ENCODE measurements at regions not wholly inside any gene's neighbourhood (a gene's known extent, or its start where the extent isn't known, plus 50 kb on each side); places are given as distances from the start of the nearest gene placed in this dataset.

DNA sequence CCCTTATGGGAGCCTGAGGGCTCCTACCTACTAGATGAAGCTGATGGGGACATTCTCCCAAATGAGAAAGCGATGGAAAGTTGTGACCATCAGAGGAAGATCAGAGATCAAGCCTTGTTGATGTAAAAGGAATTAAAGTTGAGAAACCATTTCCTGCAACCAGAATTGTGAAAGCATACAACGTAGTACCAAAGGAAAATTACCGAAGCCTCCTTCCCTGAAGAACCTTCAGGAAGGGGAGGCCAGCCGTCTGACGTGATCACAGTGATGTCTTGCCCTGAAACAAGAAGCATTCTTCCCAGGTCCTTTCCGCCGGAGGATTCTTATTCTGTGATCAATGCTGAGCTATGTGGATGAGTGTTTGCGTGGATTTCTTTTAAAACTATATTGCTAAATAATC, 211.6 kb upstream of the TNP1 start:
- no peak overlapping the region for H3K4me3 ChIP-seq (replicated peaks in 1 of 3; ENCODE audit: insufficient read depth in 1 of 3, low read depth in 2 of 3, low read length in 3 of 3)
- TF ChIP-seq ZNF737 (CRISPR knock-in tag; IDR thresholded peaks at IDR 0.05; ENCODE audit: borderline replicate concordance) (no peak), XRCC5 (optimal IDR thresholded peaks at IDR 0.05; ENCODE audit: low read length) (no peak), ZNF781 (CRISPR knock-in tag; IDR thresholded peaks at IDR 0.05; ENCODE audit: borderline replicate concordance, not compliant biosample characterization) (no peak), CC2D1A (CRISPR knock-in tag; IDR thresholded peaks at IDR 0.05) (no peak), ZBTB7B (CRISPR knock-in tag; IDR thresholded peaks at IDR 0.05) (no peak), ZNF180 (CRISPR knock-in tag; IDR thresholded peaks at IDR 0.05; ENCODE audit: borderline replicate concordance, low read depth) (no peak), KLF11 (CRISPR knock-in tag; IDR thresholded peaks at IDR 0.05) (no peak), ZNF780A (CRISPR knock-in tag; IDR thresholded peaks at IDR 0.05) (no peak), ZMYM4 (CRISPR knock-in tag; IDR thresholded peaks at IDR 0.05) (no peak), ZNF746 (CRISPR knock-in tag; IDR thresholded peaks at IDR 0.05) (no peak), MED8 (CRISPR knock-in tag; IDR thresholded peaks at IDR 0.05; ENCODE audit: insufficient replicate concordance) (no peak)
- TF ChIP-seq, protein P1, sequence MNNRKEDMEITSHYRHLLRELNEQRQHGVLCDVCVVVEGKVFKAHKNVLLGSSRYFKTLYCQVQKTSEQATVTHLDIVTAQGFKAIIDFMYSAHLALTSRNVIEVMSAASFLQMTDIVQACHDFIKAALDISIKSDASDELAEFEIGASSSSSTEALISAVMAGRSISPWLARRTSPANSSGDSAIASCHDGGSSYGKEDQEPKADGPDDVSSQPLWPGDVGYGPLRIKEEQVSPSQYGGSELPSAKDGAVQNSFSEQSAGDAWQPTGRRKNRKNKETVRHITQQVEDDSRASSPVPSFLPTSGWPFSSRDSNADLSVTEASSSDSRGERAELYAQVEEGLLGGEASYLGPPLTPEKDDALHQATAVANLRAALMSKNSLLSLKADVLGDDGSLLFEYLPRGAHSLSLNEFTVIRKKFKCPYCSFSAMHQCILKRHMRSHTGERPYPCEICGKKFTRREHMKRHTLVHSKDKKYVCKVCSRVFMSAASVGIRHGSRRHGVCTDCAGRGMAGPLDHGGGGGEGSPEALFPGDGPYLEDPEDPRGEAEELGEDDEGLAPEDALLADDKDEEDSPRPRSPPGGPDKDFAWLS (CRISPR knock-in tag; IDR thresholded peaks at IDR 0.05; ENCODE audit: borderline replicate concordance) = no peak
- TF ChIP-seq, protein P2, sequence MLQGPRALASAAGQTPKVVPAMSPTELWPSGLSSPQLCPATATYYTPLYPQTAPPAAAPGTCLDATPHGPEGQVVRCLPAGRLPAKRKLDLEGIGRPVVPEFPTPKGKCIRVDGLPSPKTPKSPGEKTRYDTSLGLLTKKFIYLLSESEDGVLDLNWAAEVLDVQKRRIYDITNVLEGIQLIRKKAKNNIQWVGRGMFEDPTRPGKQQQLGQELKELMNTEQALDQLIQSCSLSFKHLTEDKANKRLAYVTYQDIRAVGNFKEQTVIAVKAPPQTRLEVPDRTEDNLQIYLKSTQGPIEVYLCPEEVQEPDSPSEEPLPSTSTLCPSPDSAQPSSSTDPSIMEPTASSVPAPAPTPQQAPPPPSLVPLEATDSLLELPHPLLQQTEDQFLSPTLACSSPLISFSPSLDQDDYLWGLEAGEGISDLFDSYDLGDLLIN (CRISPR knock-in tag; IDR thresholded peaks at IDR 0.05; ENCODE audit: borderline replicate concordance) = no peak
- TF ChIP-seq, protein P3, sequence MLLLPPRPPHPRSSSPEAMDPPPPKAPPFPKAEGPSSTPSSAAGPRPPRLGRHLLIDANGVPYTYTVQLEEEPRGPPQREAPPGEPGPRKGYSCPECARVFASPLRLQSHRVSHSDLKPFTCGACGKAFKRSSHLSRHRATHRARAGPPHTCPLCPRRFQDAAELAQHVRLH (CRISPR knock-in tag; IDR thresholded peaks at IDR 0.05; ENCODE audit: borderline replicate concordance, low read depth) = no peak
- H3K4me1 ChIP-seq (ENCODE audit: insufficient read depth, low read length) = peaks cover 7% of the 10 kb centered on the region; the same call in 1 of the 2 replicates
- in situ Hi-C loops (cut with HindIII; ENCODE audit: extremely low pct_ligation_motif_present, low pct_unique_long_range_greater_than_20kb) (no loop called here), intact Hi-C loops (cut with micrococcal nuclease; ENCODE audit: unreplicated experiment) (no loop called here)
- WGBS (ENCODE audit: low lambda C conversion rate) = 40% methylated on average over 8 of the region's 8 CpGs
- ATAC-seq (no peak), FAIRE-seq (no peak), DNase-seq (ENCODE audit: low spot score) (no peak)
- peaks cover 0 to 6% of the 10 kb centered on the region in 2 experiments; a peak in 3 of 5 replicates for H3K27me3 ChIP-seq (ENCODE audit: control insufficient read depth in 1 of 2, insufficient read depth in 2 of 2, low read length in 2 of 2)
- no peaks in the 10 kb centered on the region for H3K79me2 ChIP-seq (ENCODE audit: insufficient read depth, low read length)
- H3K9me3 ChIP-seq (ENCODE audit: low read length) = 0 out of 2 replicates have a peak, but pooled peaks cover 5% of the 10 kb centered on the region
- no peaks in the 10 kb centered on the region for H4K20me1 ChIP-seq (ENCODE audit: insufficient read depth, low read length)
- H2AFZ ChIP-seq (ENCODE audit: low read length) = no peak overlapping the region
- H3K36me3 ChIP-seq (replicated peaks in 1 of 2; ENCODE audit: control insufficient read depth in 1 of 2, insufficient read depth in 2 of 2, low read length in 2 of 2) = no peaks in the 10 kb centered on the region
- H3K27ac ChIP-seq (ENCODE audit: extremely low read length, insufficient read depth, low read length) = no peak overlapping the region
- ChIA-PET CTCF (ENCODE audit: low intra/inter-chr PET ratio, low total read pairs) (no interaction called here), POLR2A (no interaction called here)
- no TSS peak for BruUV-seq (replicated peaks)
- H3K9ac ChIP-seq (ENCODE audit: insufficient read depth, low read depth, low read length) = no peak overlapping the region
- no peak overlapping the region for H3K4me2 ChIP-seq (ENCODE audit: low read depth, low read length)
